NB4 (cell line): ENCODE measurements at regions not wholly inside any gene's neighbourhood (a gene's known extent, or its start where the extent isn't known, plus 50 kb on each side); places are given as distances from the start of the nearest gene placed in this dataset.

Source experiments
- CTCF ChIP-seq: IDR thresholded peaks from one replicate; pipeline ENCODE4 v1.5.1; 2012; ENCODE audit warnings: low read depth, low read length
- MYC ChIP-seq: IDR thresholded peaks from 2 replicates; pipeline ENCODE4 v1.6.1; 2011; ENCODE audit warnings: low read depth, low read length
- POLR2A ChIP-seq: IDR thresholded peaks from 2 replicates; pipeline ENCODE4 v1.6.1; 2011; ENCODE audit warnings: mild to moderate bottlenecking; ENCODE audit not compliant: insufficient read length; ENCODE audit errors: extremely low read depth
- TF ChIP-seq, protein P1 (sequence below): IDR thresholded peaks from 2 replicates; pipeline ENCODE4 v1.6.1; 2011; ENCODE audit warnings: low read depth, low read length

DNA sequence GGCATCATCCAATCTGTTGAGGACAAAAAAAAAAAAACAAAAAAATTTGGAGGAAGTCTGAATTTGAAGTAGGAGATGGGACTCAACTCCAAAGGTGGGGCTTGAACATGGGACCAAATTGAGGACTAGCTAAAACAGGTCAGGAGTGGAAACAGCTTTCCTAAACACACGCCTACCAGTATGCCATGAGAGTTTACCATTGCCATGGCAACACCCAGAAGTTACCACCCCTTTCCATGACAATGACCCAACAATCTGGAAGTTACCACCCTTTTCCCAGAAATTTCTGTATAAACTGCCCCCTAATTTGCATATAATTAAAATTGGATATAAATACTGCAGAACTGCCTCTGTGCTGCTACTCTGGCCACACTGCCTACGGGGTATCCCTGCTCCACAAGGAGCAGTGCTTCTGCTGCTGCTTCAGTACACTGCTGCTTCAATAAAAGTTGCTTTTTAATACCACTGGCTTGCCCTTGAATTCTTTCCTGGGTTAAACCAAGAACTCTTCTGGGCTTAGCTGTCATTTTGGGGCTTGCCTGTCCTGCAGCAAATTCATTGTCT lies 73.3 kb upstream of the FSIP2 start:
- no peak for TF ChIP-seq CTCF
- no peak for TF ChIP-seq POLR2A
- TF ChIP-seq, protein P1, sequence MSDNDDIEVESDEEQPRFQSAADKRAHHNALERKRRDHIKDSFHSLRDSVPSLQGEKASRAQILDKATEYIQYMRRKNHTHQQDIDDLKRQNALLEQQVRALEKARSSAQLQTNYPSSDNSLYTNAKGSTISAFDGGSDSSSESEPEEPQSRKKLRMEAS, result no peak
- TF ChIP-seq MYC, result no peak
